Trophoblast cell (in vitro differentiated cells and primary cell): ENCODE measurements at regions not wholly inside any gene's neighbourhood (a gene's known extent, or its start where the extent isn't known, plus 50 kb on each side); places are given as distances from the start of the nearest gene placed in this dataset.

ENCODE experiments used
- DNase-seq, 2 donors: peaks; one replicate each; pipeline ENCODE4 v3.0.0-alpha.2; 2016
- H2AFZ ChIP-seq: 2 replicates; pipeline ENCODE4 v1.6.1; 2013; ENCODE audit warnings: low read length, moderate library complexity, mild to moderate bottlenecking; ENCODE audit not compliant: insufficient read depth, poor library complexity
- H2AK5ac ChIP-seq: 2 replicates; pipeline ENCODE4 v1.6.1; 2013; ENCODE audit warnings: mild to moderate bottlenecking, low read length
- H2BK120ac ChIP-seq: 2 replicates; pipeline ENCODE4 v1.6.1; 2013; ENCODE audit warnings: low read length, mild to moderate bottlenecking, moderate library complexity; ENCODE audit not compliant: insufficient read depth, poor library complexity
- H2BK12ac ChIP-seq: 2 replicates; pipeline ENCODE4 v1.6.1; 2013; ENCODE audit warnings: mild to moderate bottlenecking, low read length, moderate library complexity
- H2BK5ac ChIP-seq: 2 replicates; pipeline ENCODE4 v1.6.1; 2013; ENCODE audit warnings: low read length, low read depth, moderate library complexity, mild to moderate bottlenecking; ENCODE audit not compliant: poor library complexity
- H3K14ac ChIP-seq: 2 replicates; pipeline ENCODE4 v1.6.1; 2013; ENCODE audit warnings: mild to moderate bottlenecking, low read length
- H3K18ac ChIP-seq: 2 replicates; pipeline ENCODE4 v1.6.1; 2013; ENCODE audit warnings: mild to moderate bottlenecking, low read length
- H3K23ac ChIP-seq: 2 replicates; pipeline ENCODE4 v1.6.1; 2013; ENCODE audit warnings: low read length
- H3K27ac ChIP-seq: 2 replicates; pipeline ENCODE4 v1.5.1; 2013; ENCODE audit warnings: low read depth, mild to moderate bottlenecking, inconsistent platforms, low read length, moderate library complexity
- H3K27me3 ChIP-seq: 2 replicates; pipeline ENCODE4 v1.6.1; 2013; ENCODE audit warnings: inconsistent platforms, mild to moderate bottlenecking, low read length, moderate library complexity; ENCODE audit not compliant: insufficient read depth
- H3K36me3 ChIP-seq, 2 experiments: 1 replicate in 1 of 2; 2 replicates in 1 of 2; pipeline ENCODE4 v1.6.1; 2013; ENCODE audit warnings: low read length in 2 of 2, mild to moderate bottlenecking in 2 of 2, moderate library complexity in 1 of 2; ENCODE audit not compliant: insufficient read depth in 2 of 2, control insufficient read depth in 1 of 2
- H3K4ac ChIP-seq: 2 replicates; pipeline ENCODE4 v1.6.1; 2013; ENCODE audit warnings: low read depth, mild to moderate bottlenecking, low read length, moderate library complexity
- H3K4me1 ChIP-seq, 2 experiments: 1 replicate in 1 of 2; 2 replicates in 1 of 2; pipeline ENCODE4 v1.6.1; 2013; ENCODE audit warnings: low read length in 2 of 2, mild to moderate bottlenecking in 2 of 2, moderate library complexity in 1 of 2; ENCODE audit not compliant: insufficient read depth in 2 of 2, control insufficient read depth in 1 of 2
- H3K4me2 ChIP-seq: 2 replicates; pipeline ENCODE4 v1.6.1; 2013; ENCODE audit warnings: inconsistent platforms, mild to moderate bottlenecking, low read length, moderate library complexity
- H3K4me3 ChIP-seq: 2 replicates; pipeline ENCODE4 v1.5.1; 2013; ENCODE audit warnings: mild to moderate bottlenecking, low read depth, low read length, inconsistent platforms
- H3K79me1 ChIP-seq: one replicate; pipeline ENCODE4 v1.6.1; 2013; ENCODE audit warnings: low read length
- H3K79me2 ChIP-seq: 2 replicates; pipeline ENCODE4 v1.6.1; 2013; ENCODE audit warnings: low read length, mild to moderate bottlenecking; ENCODE audit not compliant: control insufficient read depth, insufficient read depth, poor library complexity
- H3K9ac ChIP-seq: 2 replicates; pipeline ENCODE4 v1.6.1; 2013; ENCODE audit warnings: mild to moderate bottlenecking, low read length
- H3K9me3 ChIP-seq: 2 replicates; pipeline ENCODE4 v1.6.1; 2013; ENCODE audit warnings: low read depth, mild to moderate bottlenecking, control low read depth, inconsistent platforms, low read length; ENCODE audit not compliant: insufficient read depth
- H4K12ac ChIP-seq: 2 replicates; pipeline ENCODE4 v1.6.1; 2013; ENCODE audit warnings: low read depth, mild to moderate bottlenecking, low read length, moderate library complexity
- H4K8ac ChIP-seq: 2 replicates; pipeline ENCODE4 v1.6.1; 2013; ENCODE audit warnings: low read depth, mild to moderate bottlenecking, low read length, moderate library complexity
- H4K91ac ChIP-seq: one replicate; pipeline ENCODE4 v1.6.1; 2013; ENCODE audit warnings: low read depth, mild to moderate bottlenecking, low read length, moderate library complexity
- WGBS: extraction: QIAGEN DNeasy Blood & Tissue Kit; methylation state at CpG from one replicate; pipeline ENCODE4 v1.1.7; 2013; ENCODE audit warnings: missing lambda C conversion rate; ENCODE audit not compliant: insufficient read length, insufficient coverage; ENCODE audit errors: extremely low coverage; 5-methylcytosine and 5-hydroxymethylcytosine counted together

DNA sequence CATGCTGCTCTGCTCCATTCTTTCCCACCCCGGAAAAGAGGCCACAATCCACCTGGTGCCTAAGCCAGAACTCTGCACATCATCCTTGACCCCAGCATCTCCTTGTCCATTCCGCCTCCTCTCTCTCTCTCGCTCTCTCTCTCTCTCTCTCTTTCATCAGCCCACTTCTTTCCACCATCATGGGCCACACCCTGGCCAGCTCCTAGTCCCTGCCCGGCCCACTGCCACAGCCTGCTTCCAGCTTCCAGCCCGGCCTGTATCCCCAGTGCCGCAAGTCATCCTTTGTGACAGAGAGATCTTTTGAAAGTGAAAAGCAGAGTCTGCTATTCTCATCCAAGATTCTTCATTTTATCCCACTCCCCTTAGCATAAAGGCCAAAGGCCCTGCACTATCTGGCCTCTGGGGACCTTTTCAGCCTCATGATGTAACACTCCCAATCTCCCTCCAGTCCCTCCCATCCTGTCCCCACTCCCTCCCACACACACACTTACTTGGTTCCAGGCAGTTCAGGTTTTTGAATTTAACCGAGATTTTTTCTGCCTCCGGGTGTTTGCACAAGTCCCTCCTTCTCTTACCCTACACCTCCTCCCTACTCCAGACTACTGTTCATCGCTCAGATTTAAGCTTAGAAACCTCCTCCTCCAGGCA is 214.0 kb downstream of the EN1 start:
- WGBS = no CpG with 5 or more reads among the region's 9 CpGs
- H3K79me2 ChIP-seq = no peaks in the 10 kb centered on the region
- no peak overlapping the region for H2AK5ac ChIP-seq
- no peak overlapping the region for H2BK120ac ChIP-seq
- H3K9ac ChIP-seq = no peak overlapping the region
- H2BK12ac ChIP-seq = no peak overlapping the region
- H3K36me3 ChIP-seq = no peaks in the 10 kb centered on the region
- H3K27me3 ChIP-seq = no peaks in the 10 kb centered on the region
- no peak overlapping the region for H3K18ac ChIP-seq
- no peak overlapping the region for H2AFZ ChIP-seq
- H3K23ac ChIP-seq = no peak overlapping the region
- no peak overlapping the region for H3K4me2 ChIP-seq
- no peak overlapping the region for H3K14ac ChIP-seq
- H4K12ac ChIP-seq = no peak overlapping the region
- no peak for DNase-seq
- no peak overlapping the region for H3K4me3 ChIP-seq
- H3K4ac ChIP-seq = no peak overlapping the region
- no peaks in the 10 kb centered on the region for H3K9me3 ChIP-seq
- H3K79me1 ChIP-seq = no peaks in the 10 kb centered on the region
- no peak overlapping the region for H3K27ac ChIP-seq
- peaks cover 0 to 2% of the 10 kb centered on the region in 2 experiments for H3K4me1 ChIP-seq
- no peak overlapping the region for H2BK5ac ChIP-seq
- H4K91ac ChIP-seq = no peak overlapping the region
- H4K8ac ChIP-seq = no peak overlapping the region

DNA sequence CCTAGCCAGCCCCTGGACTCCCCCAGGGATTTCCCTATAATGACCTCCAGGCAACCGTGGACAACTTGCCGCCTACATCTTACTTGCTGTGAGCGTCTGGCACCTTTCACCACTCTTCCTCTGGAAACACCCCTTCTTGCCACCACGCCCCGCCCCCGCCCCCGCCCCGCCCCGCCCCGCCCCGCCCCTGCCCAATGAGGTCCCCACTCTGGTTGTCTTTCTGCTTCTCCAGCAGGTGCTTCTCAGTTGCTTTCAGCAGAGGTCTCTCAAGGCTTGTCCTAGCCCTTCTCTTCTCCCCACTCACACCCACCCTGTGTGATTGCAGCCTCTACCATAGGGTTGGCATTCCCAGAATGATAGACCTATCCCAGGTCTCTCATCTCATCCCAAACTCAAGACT is 214.5 kb downstream of the EN1 start:
- Histone ChIP-seq H3K4me3 (no peak overlapping the region), H3K9ac (no peak overlapping the region), H2AK5ac (no peak overlapping the region), H3K27ac (no peak overlapping the region), H2BK120ac (no peak overlapping the region), H3K14ac (no peak overlapping the region), H3K79me1 (no peaks in the 10 kb centered on the region), H3K79me2 (no peaks in the 10 kb centered on the region), H3K4ac (no peak overlapping the region), H3K4me2 (no peak overlapping the region), H3K23ac (no peak overlapping the region), H4K91ac (no peak overlapping the region), H3K4me1 (peaks cover 0 to 2% of the 10 kb centered on the region in 2 experiments), H4K12ac (no peak overlapping the region), H3K36me3 (no peaks in the 10 kb centered on the region), H3K9me3 (no peaks in the 10 kb centered on the region), H2AFZ (no peak overlapping the region), H2BK5ac (no peak overlapping the region), H3K27me3 (no peaks in the 10 kb centered on the region), H3K18ac (no peak overlapping the region), H2BK12ac (no peak overlapping the region), H4K8ac (no peak overlapping the region)
- DNase-seq = no peak
- no CpG with 5 or more reads among the region's 11 CpGs for WGBS

- no CpG with 5 or more reads among the region's 3 CpGs for WGBS
- Histone ChIP-seq H3K23ac (no peak overlapping the region), H3K36me3 (no peaks in the 10 kb centered on the region), H3K9me3 (no peaks in the 10 kb centered on the region), H3K4ac (no peak overlapping the region), H4K8ac (no peak overlapping the region), H3K9ac (no peak overlapping the region), H3K14ac (no peak overlapping the region), H2BK120ac (no peak overlapping the region), H3K4me2 (no peak overlapping the region), H3K4me3 (no peak overlapping the region), H3K18ac (no peak overlapping the region), H2BK12ac (no peak overlapping the region), H3K27me3 (no peaks in the 10 kb centered on the region), H2AFZ (no peak overlapping the region), H3K79me2 (no peaks in the 10 kb centered on the region), H4K12ac (no peak overlapping the region), H3K79me1 (no peaks in the 10 kb centered on the region), H3K4me1 (peaks cover 0 to 5% of the 10 kb centered on the region in 2 experiments), H2AK5ac (no peak overlapping the region), H4K91ac (no peak overlapping the region), H3K27ac (no peak overlapping the region), H2BK5ac (no peak overlapping the region)
- peak; percentile 79 for DNase-seq
Measured at GRCh38 chr2:118627156-118627555, 220.3 kb downstream of the EN1 start.

- no peak overlapping the region for H3K4ac ChIP-seq
- H3K79me2 ChIP-seq = no peaks in the 10 kb centered on the region
- no peak overlapping the region for H4K91ac ChIP-seq
- H3K4me1 ChIP-seq = peaks cover 0 to 5% of the 10 kb centered on the region in 2 experiments
- H4K12ac ChIP-seq = no peak overlapping the region
- no peak overlapping the region for H2AK5ac ChIP-seq
- H3K4me2 ChIP-seq = no peak overlapping the region
- H3K23ac ChIP-seq = no peak overlapping the region
- H3K27me3 ChIP-seq = no peaks in the 10 kb centered on the region
- no peak overlapping the region for H4K8ac ChIP-seq
- H2BK5ac ChIP-seq = no peak overlapping the region
- H2BK120ac ChIP-seq = no peak overlapping the region
- H3K36me3 ChIP-seq = no peaks in the 10 kb centered on the region
- H3K14ac ChIP-seq = no peak overlapping the region
- H3K27ac ChIP-seq = no peak overlapping the region
- no peaks in the 10 kb centered on the region for H3K9me3 ChIP-seq
- no peaks in the 10 kb centered on the region for H3K79me1 ChIP-seq
- no peak overlapping the region for H2BK12ac ChIP-seq
- no peak overlapping the region for H3K4me3 ChIP-seq
- no peak overlapping the region for H3K9ac ChIP-seq
- no peak overlapping the region for H2AFZ ChIP-seq
- H3K18ac ChIP-seq = no peak overlapping the region
- WGBS = no CpG with 5 or more reads among the region's 4 CpGs
- DNase-seq = no peak
Measured at GRCh38 chr2:118622913-118623312, 224.5 kb downstream of the EN1 start.
